K562 (cell line): ENCODE measurements at regions not wholly inside any gene's neighbourhood (a gene's known extent, or its start where the extent isn't known, plus 50 kb on each side); places are given as distances from the start of the nearest gene placed in this dataset.

Experiments used
- ATAC-seq: fragments of 200-7000 bp; cut with Tn5 transposase; 3 replicates; pipeline ENCODE4 v1.9.1; 2020; ENCODE audit warnings: moderate library complexity
- BruUV-seq: library from RNA; stranded (reverse); fragments of 400-500 nt; replicated peaks from 2 replicates; lab custom pipeline; 2021; lab: Mats Ljungman, UMichigan
- CTCF ChIA-PET: fragments of 300-600 bp; formaldehyde crosslinking; extraction: SDS; loops from one replicate; lab custom pipeline; 2021; ENCODE audit warnings: low intra/inter-chr PET ratio; lab: Yijun Ruan, JAX
- POLR2A ChIA-PET: fragments of 300-600, 350-650 bp; sonication (Branson Sonifier 250); formaldehyde crosslinking; extraction: SDS; loops from one replicate; lab custom pipeline; 2021; ENCODE audit warnings: antibody characterized with exemption, inconsistent platforms; lab: Yijun Ruan, JAX
- DNase-seq, 4 experiments: peaks; one replicate each; pipeline versions ENCODE4 v3.0.0 to v3.0.0-alpha.2; 2011 to 2018; ENCODE audit warnings: low spot score in 3 of 4, mixed read lengths in 3 of 4; ENCODE audit errors: extremely low read depth in 1 of 4
- FAIRE-seq: peaks from 2 replicates; lab custom pipeline; 2011; peaks lifted over from hg19 to GRCh38; lab: Jason Lieb, UNC
- H2AFZ ChIP-seq: 2 replicates; pipeline ENCODE4 v1.6.0; 2011; ENCODE audit warnings: low read depth, low read length, control low read depth, inconsistent platforms
- H3K27ac ChIP-seq: fragments of 200-600 bp; 3 replicates; pipeline ENCODE4 v1.8.0; 2011; ENCODE audit warnings: low read depth, mild to moderate bottlenecking, control low read depth, inconsistent platforms, low read length, moderate library complexity, mixed read lengths; ENCODE audit errors: extremely low read depth
- H3K27me3 ChIP-seq, 2 experiments: fragments of 300-600 bp in 1 of 2; 2 replicates in 1 of 2; 3 replicates in 1 of 2; pipeline versions ENCODE4 v1.6.0 to v1.8.0; 2011; ENCODE audit warnings: inconsistent platforms in 2 of 2, low read length in 2 of 2, mild to moderate bottlenecking in 1 of 2, mixed read lengths in 1 of 2, moderate library complexity in 1 of 2; ENCODE audit not compliant: control insufficient read depth in 2 of 2, insufficient read depth in 2 of 2
- H3K36me3 ChIP-seq: fragments of 300-600 bp; 3 replicates; pipeline ENCODE4 v1.8.0; 2011; ENCODE audit warnings: mild to moderate bottlenecking, low read length, inconsistent platforms; ENCODE audit not compliant: control insufficient read depth, insufficient read depth
- H3K4me1 ChIP-seq, 2 experiments: fragments of 200-600 bp in 1 of 2; replicated peaks in 1 of 2; 2 replicates in 1 of 2; 3 replicates in 1 of 2; pipeline versions ENCODE4 v1.5.1 to v1.8.0; 2011; ENCODE audit warnings: inconsistent platforms in 2 of 2, low read length in 2 of 2, mild to moderate bottlenecking in 1 of 2, mixed read lengths in 1 of 2, moderate library complexity in 1 of 2; ENCODE audit not compliant: control insufficient read depth in 2 of 2, insufficient read depth in 2 of 2
- H3K4me2 ChIP-seq: 2 replicates; pipeline ENCODE4 v1.6.1; 2011; ENCODE audit warnings: low read length, control low read depth, inconsistent platforms, mixed read lengths; ENCODE audit not compliant: insufficient read depth
- H3K4me3 ChIP-seq: fragments of 200-600 bp; sonication (generic), shearing (Covaris generic); 2 replicates; pipeline ENCODE4 v1.5.1; 2016; ENCODE audit warnings: control low read depth, inconsistent platforms
- H3K79me2 ChIP-seq: fragments of 200-600 bp; 3 replicates; pipeline ENCODE4 v1.8.0; 2011; ENCODE audit warnings: low read length, inconsistent platforms; ENCODE audit not compliant: control insufficient read depth, insufficient read depth
- H3K9ac ChIP-seq, 2 experiments: 2 replicates each; pipeline versions ENCODE4 v1.6.0 to v1.6.1; 2011; ENCODE audit warnings: low read depth in 2 of 2, low read length in 2 of 2, control low read depth in 1 of 2, inconsistent platforms in 1 of 2, mild to moderate bottlenecking in 1 of 2, mixed read lengths in 1 of 2; ENCODE audit not compliant: insufficient read depth in 1 of 2
- H3K9me1 ChIP-seq: one replicate; pipeline ENCODE4 v1.6.0; 2011; ENCODE audit warnings: inconsistent platforms, mild to moderate bottlenecking, low read length, moderate library complexity; ENCODE audit not compliant: control insufficient read depth, insufficient read depth
- H3K9me3 ChIP-seq: replicated peaks from 2 replicates; pipeline ENCODE4 v1.5.1; 2011; ENCODE audit warnings: low read depth, low read length, inconsistent platforms; ENCODE audit not compliant: control insufficient read depth, insufficient read depth
- H4K20me1 ChIP-seq: replicated peaks from 2 replicates; pipeline ENCODE4 v1.6.1; 2011; ENCODE audit warnings: low read length, inconsistent platforms, mixed read lengths; ENCODE audit not compliant: control insufficient read depth, insufficient read depth
- CTBP1 ChIP-seq: fragments of 450-650 bp; IDR thresholded peaks from 2 replicates; pipeline ENCODE4 v1.6.1; 2016; ENCODE audit warnings: borderline replicate concordance
- KLF1 ChIP-seq: fragments of 450-650 bp; IDR thresholded peaks from 2 replicates; pipeline ENCODE4 v1.6.1; 2016; ENCODE audit warnings: missing genetic modification characterization, missing compliant biosample characterization
- PHTF2 ChIP-seq: fragments of 250-450 bp; sonication (Bioruptor Pico); IDR thresholded peaks from 2 replicates; pipeline ENCODE4 v1.5.0; 2021; ENCODE audit warnings: mild to moderate bottlenecking
- POLR2A ChIP-seq: fragments of 450-650 bp; conservative IDR thresholded peaks from 2 replicates; pipeline ENCODE4 v1.6.1; 2016
- RBM39 ChIP-seq: fragments of 200-400 bp; formaldehyde crosslinking; optimal IDR thresholded peaks from 2 replicates; pipeline ENCODE3; 2018; ENCODE audit warnings: low read depth, low read length
- TARDBP ChIP-seq: fragments of 450-650 bp; IDR thresholded peaks from 2 replicates; pipeline ENCODE4 v1.6.1; 2016
- TGIF2 ChIP-seq: sonication (generic); formaldehyde crosslinking; IDR thresholded peaks from 2 replicates; pipeline ENCODE4 v1.8.1; 2022; ENCODE audit warnings: mild to moderate bottlenecking, missing genetic modification reagents, moderate library complexity
- TOE1 ChIP-seq, 2 experiments: fragments of 450-650 bp in 1 of 2; sonication (generic) in 1 of 2; formaldehyde crosslinking in 1 of 2; IDR thresholded peaks; 2 replicates each; pipeline versions ENCODE4 v1.7.1 to v1.8.0; 2016 to 2022; ENCODE audit warnings: borderline replicate concordance in 2 of 2, mild to moderate bottlenecking in 2 of 2, antibody characterized with exemption in 1 of 2, inconsistent platforms in 1 of 2, low read depth in 1 of 2, missing genetic modification reagents in 1 of 2, moderate library complexity in 1 of 2
- ZNF274 ChIP-seq: IDR thresholded peaks from 2 replicates; pipeline ENCODE4 v1.6.1; 2011; ENCODE audit warnings: low read depth, mild to moderate bottlenecking, low read length, moderate library complexity, borderline replicate concordance
- WGBS: fragments of 100-300 bp; shearing (Covaris generic); methylation state at CpG from one replicate; pipeline ENCODE4 v1.1.6; 2016; ENCODE audit warnings: low coverage, mixed read lengths; ENCODE audit not compliant: insufficient coverage; ENCODE audit errors: missing lambda C conversion rate; 5-methylcytosine and 5-hydroxymethylcytosine counted together
- in situ Hi-C: fragments of 300-500 bp; cut with MboI; formaldehyde crosslinking; loops from 4 replicates; pipeline ENCODE4 v1.15.0; 2018; ENCODE audit warnings: inconsistent platforms, mixed read lengths
- intact Hi-C: fragments of 100-400 bp; cut with micrococcal nuclease; formaldehyde crosslinking; loops from 2 replicates; pipeline ENCODE4 v1.14.2; 2022
- TF ChIP-seq, protein P1 (sequence below): sonication (generic); formaldehyde crosslinking; IDR thresholded peaks from 2 replicates; pipeline ENCODE4 v1.8.0; 2022; ENCODE audit warnings: missing genetic modification reagents, mild to moderate bottlenecking, borderline replicate concordance
- TF ChIP-seq, protein P2 (sequence below): fragments of 450-650 bp; IDR thresholded peaks from 2 replicates; pipeline ENCODE4 v1.6.1; 2018; ENCODE audit not compliant: partially characterized antibody

DNA sequence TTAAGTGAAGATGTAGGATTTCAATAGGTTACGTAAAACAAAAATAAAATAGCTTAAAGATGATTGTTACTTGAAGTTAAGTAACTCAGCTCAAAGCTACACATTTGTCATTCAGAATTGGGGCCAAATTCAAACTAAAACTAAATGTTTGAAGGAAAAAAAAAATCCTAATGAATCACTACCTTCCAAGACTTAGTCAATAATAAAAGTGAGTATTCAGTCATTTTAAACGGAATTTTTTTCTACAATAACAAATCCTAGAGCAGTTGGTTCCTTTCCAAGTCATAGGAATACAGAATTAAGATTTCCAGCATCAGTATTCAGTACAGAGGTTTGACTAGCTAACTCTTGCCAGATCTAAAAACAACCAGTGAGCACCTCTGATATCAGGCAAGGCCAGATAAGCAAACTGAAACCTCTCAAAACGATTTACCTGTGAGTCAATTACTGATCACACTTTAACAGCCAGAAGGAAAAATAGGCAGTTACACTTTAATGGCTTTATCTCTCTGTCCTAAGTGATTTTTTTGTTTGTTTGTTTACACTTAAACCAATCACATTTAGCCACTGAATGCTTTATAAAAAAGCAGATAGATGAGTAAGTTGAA is 669.8 kb upstream of the ANKRD30A start:
- no peak for DNase-seq
- no peak for FAIRE-seq
- no peaks in the 10 kb centered on the region for H3K27me3 ChIP-seq
- no peak overlapping the region for H3K9ac ChIP-seq
- WGBS, result 4% methylated on average over 3 of the region's 3 CpGs
- no peak overlapping the region for H3K27ac ChIP-seq
- H3K9me1 ChIP-seq, result no peaks in the 10 kb centered on the region
- no peak overlapping the region for H3K4me3 ChIP-seq
- ChIA-PET CTCF (no interaction called here), POLR2A (no interaction called here)
- no peak for ATAC-seq
- H3K4me1 ChIP-seq, result no peaks in the 10 kb centered on the region
- no TSS peak for BruUV-seq
- H3K9me3 ChIP-seq, result no peaks in the 10 kb centered on the region
- H4K20me1 ChIP-seq, result no peaks in the 10 kb centered on the region
- TF ChIP-seq TOE1 (IDR thresholded peaks at IDR 0.05; ENCODE audit: borderline replicate concordance) (no peak), TOE1 (CRISPR knock-in tag; IDR thresholded peaks at IDR 0.05; ENCODE audit: borderline replicate concordance, low read depth) (no peak)
- no peaks in the 10 kb centered on the region for H3K79me2 ChIP-seq
- no peak overlapping the region for H3K4me2 ChIP-seq
- intact Hi-C loops (no loop called here), in situ Hi-C loops (no loop called here)
- no peaks in the 10 kb centered on the region for H3K36me3 ChIP-seq
- no peak overlapping the region for H2AFZ ChIP-seq

DNA sequence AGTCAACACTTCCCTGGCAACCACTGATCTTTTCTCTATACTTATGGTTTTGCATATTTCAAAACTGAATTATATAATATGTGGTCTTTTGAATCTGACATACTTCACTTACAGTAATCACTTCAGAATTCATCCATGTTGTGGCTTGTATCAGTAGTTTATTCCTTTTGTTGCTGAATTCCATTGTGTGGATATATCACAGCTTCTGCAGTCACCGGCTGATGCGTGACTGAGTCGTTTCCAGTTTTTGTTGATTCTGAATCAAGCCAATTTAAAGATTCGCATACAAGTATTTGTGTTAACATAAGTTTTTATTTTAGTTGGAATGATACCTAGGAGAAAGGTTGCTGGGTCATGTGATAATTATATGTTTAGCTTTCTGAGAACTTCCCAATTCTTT is 672.5 kb upstream of the ANKRD30A start:
- no peak overlapping the region for H2AFZ ChIP-seq
- WGBS, result 6% methylated on average over 3 of the region's 4 CpGs
- no peaks in the 10 kb centered on the region for H3K9me3 ChIP-seq
- no peaks in the 10 kb centered on the region for H3K4me1 ChIP-seq
- H3K9ac ChIP-seq, result no peak overlapping the region
- no peak for DNase-seq
- ATAC-seq, result no peak
- intact Hi-C loops (no loop called here), in situ Hi-C loops (no loop called here)
- H3K4me3 ChIP-seq, result no peak overlapping the region
- no peak for FAIRE-seq
- no peak for TF ChIP-seq ZNF274
- TF ChIP-seq, protein P1, sequence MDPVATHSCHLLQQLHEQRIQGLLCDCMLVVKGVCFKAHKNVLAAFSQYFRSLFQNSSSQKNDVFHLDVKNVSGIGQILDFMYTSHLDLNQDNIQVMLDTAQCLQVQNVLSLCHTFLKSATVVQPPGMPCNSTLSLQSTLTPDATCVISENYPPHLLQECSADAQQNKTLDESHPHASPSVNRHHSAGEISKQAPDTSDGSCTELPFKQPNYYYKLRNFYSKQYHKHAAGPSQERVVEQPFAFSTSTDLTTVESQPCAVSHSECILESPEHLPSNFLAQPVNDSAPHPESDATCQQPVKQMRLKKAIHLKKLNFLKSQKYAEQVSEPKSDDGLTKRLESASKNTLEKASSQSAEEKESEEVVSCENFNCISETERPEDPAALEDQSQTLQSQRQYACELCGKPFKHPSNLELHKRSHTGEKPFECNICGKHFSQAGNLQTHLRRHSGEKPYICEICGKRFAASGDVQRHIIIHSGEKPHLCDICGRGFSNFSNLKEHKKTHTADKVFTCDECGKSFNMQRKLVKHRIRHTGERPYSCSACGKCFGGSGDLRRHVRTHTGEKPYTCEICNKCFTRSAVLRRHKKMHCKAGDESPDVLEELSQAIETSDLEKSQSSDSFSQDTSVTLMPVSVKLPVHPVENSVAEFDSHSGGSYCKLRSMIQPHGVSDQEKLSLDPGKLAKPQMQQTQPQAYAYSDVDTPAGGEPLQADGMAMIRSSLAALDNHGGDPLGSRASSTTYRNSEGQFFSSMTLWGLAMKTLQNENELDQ (CRISPR knock-in tag), result no peak
- no peak for TF ChIP-seq CTBP1
- TF ChIP-seq, protein P2, sequence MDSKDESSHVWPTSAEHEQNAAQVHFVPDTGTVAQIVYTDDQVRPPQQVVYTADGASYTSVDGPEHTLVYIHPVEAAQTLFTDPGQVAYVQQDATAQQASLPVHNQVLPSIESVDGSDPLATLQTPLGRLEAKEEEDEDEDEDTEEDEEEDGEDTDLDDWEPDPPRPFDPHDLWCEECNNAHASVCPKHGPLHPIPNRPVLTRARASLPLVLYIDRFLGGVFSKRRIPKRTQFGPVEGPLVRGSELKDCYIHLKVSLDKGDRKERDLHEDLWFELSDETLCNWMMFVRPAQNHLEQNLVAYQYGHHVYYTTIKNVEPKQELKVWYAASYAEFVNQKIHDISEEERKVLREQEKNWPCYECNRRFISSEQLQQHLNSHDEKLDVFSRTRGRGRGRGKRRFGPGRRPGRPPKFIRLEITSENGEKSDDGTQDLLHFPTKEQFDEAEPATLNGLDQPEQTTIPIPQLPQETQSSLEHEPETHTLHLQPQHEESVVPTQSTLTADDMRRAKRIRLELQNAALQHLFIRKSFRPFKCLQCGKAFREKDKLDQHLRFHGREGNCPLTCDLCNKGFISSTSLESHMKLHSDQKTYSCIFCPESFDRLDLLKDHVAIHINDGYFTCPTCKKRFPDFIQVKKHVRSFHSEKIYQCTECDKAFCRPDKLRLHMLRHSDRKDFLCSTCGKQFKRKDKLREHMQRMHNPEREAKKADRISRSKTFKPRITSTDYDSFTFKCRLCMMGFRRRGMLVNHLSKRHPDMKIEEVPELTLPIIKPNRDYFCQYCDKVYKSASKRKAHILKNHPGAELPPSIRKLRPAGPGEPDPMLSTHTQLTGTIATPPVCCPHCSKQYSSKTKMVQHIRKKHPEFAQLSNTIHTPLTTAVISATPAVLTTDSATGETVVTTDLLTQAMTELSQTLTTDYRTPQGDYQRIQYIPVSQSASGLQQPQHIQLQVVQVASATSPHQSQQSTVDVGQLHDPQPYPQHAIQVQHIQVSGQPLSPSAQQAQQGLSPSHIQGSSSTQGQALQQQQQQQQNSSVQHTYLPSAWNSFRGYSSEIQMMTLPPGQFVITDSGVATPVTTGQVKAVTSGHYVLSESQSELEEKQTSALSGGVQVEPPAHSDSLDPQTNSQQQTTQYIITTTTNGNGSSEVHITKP, result no peak
- no peak for TF ChIP-seq PHTF2 (CRISPR knock-in tag)
- TF ChIP-seq RBM39, result no peak
- no peak for TF ChIP-seq POLR2A
- no peak for TF ChIP-seq KLF1 (tag)
- TF ChIP-seq TGIF2 (CRISPR knock-in tag), result no peak
- no peak for TF ChIP-seq TARDBP
- no peaks in the 10 kb centered on the region for H3K36me3 ChIP-seq
- H3K9me1 ChIP-seq, result no peaks in the 10 kb centered on the region
- POLR2A ChIA-PET, result no interaction called here
- no TSS peak for BruUV-seq
- no peak overlapping the region for H3K27ac ChIP-seq
- H4K20me1 ChIP-seq, result no peaks in the 10 kb centered on the region
- no peaks in the 10 kb centered on the region for H3K27me3 ChIP-seq
- H3K79me2 ChIP-seq, result no peaks in the 10 kb centered on the region
- CTCF ChIA-PET, result no interaction called here
- H3K4me2 ChIP-seq, result no peak overlapping the region
